H1 (cell line): ENCODE measurements at regions not wholly inside any gene's neighbourhood (a gene's known extent, or its start where the extent isn't known, plus 50 kb on each side); places are given as distances from the start of the nearest gene placed in this dataset.

Experiments used
- CTCF ChIP-seq, 3 experiments: IDR thresholded peaks; 1 replicate in 2 of 3; 2 replicates in 1 of 3; pipeline versions ENCODE4 v1.5.1 to v1.6.1; 2011; ENCODE audit warnings: low read length in 3 of 3, mild to moderate bottlenecking in 3 of 3, inconsistent platforms in 2 of 3, low read depth in 1 of 3, moderate library complexity in 1 of 3; ENCODE audit not compliant: insufficient read depth in 1 of 3; ENCODE audit errors: control extremely low read depth in 1 of 3
- GABPA ChIP-seq: IDR thresholded peaks from 2 replicates; pipeline ENCODE4 v1.6.1; 2011; ENCODE audit warnings: mild to moderate bottlenecking, low read length, moderate library complexity, borderline replicate concordance; ENCODE audit not compliant: insufficient read depth
- KDM1A ChIP-seq: fragments of 200-600, 300-600 bp; sonication (generic); IDR thresholded peaks from 2 replicates; pipeline ENCODE4 v1.7.1; 2016; ENCODE audit warnings: mild to moderate bottlenecking, low read length, borderline replicate concordance
- RXRA ChIP-seq: IDR thresholded peaks from 2 replicates; pipeline ENCODE4 v1.6.1; 2011; ENCODE audit warnings: low read depth, mild to moderate bottlenecking, low read length, moderate library complexity; ENCODE audit not compliant: insufficient read depth
- TAF1 ChIP-seq: IDR thresholded peaks from 2 replicates; pipeline ENCODE4 v1.6.1; 2011; ENCODE audit warnings: mild to moderate bottlenecking, low read depth, low read length
- TBP ChIP-seq: IDR thresholded peaks from 2 replicates; pipeline ENCODE4 v1.6.1; 2011; ENCODE audit warnings: low read depth, low read length, improper control_type of control experiment

GRCh38 chr10:128186959-128187787, 61.0 kb upstream of the MKI67 start (continued):
- no peak for TF ChIP-seq CTCF (IDR thresholded peaks at IDR 0.05; ENCODE audit: control extremely low read depth in 1 of 3, insufficient read depth in 1 of 3, low read depth in 1 of 3, low read length in 3 of 3)
- no peak for TF ChIP-seq RXRA
- TF ChIP-seq TAF1, result no peak
- TF ChIP-seq KDM1A, result no peak
- TF ChIP-seq TBP, result no peak
- no peak for TF ChIP-seq GABPA
